ENCODE measurements at regions not wholly inside any gene's neighbourhood (a gene's known extent, or its start where the extent isn't known, plus 50 kb on each side); places are given as distances from the start of the nearest gene placed in this dataset.

DNA sequence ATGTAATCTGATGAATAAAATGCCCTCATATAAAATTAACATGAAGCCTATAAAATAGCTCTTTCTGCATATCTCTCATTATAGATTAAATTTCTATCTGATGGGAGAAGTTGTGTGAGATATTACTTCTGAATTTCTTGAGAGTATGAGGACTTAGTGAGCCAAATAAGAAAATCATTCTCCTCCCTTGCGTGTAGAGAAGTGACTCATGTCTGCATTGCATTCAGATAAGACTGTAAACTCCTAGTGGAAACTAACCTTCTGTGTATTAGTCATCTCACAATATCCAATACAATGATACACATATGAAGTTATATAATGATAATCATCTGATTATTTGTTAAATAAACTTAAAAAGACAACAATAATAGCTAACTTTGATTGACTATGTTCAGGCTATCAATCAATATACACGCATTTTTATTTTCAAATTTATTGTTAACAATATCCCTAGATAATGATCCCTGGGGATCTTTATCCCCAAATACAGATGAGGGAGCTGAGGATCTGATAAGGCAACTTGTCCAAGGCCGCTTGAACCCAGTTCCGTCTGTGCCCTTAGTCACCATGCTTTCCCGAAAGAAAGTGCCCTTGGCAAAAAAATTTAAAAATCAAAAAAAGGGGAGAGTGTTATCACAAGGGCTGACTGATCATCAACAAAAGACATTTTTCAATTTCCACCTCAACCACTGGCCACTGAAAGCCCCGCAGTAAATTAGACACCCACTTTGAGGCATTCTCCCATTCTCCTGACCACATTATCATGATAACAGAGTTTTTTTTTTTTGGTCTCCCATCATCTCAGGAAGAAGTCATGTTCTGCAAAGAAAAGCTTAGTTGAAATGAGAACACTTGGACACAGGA, 189.2 kb upstream of the RASSF8 start:
- H3K9me3 Mint-ChIP-seq, result no peaks in the 10 kb centered on the region
- no peaks in the 10 kb centered on the region for H3K27me3 Mint-ChIP-seq
- H3K36me3 Mint-ChIP-seq, result no peaks in the 10 kb centered on the region
- H3K4me1 Mint-ChIP-seq, result no peaks in the 10 kb centered on the region
- H3K4me3 Mint-ChIP-seq, result no peak overlapping the region
- no peak overlapping the region for H3K27ac Mint-ChIP-seq

DNA sequence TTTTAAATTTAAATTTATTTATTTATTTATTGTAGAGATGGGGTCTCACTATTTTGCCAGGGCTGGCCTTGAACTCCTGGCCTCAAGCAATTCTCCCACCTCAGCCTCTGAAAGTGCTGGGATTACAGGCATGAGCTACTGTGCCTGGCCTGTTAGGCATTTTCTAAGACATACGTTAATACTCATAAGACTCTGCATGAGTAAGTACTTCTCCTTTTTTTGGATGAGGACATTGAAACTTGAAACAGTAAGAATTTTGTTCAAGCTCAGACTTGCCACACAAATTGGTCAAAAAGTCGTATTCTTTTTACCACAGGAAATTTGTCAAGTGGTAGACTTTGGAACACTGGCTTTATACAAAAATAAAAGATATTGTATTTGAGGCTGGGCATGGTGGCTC, 187.4 kb upstream of the RASSF8 start:
- no peak overlapping the region for H3K27ac Mint-ChIP-seq
- H3K4me3 Mint-ChIP-seq, result no peak overlapping the region
- no peaks in the 10 kb centered on the region for H3K9me3 Mint-ChIP-seq
- H3K4me1 Mint-ChIP-seq, result no peaks in the 10 kb centered on the region
- no peaks in the 10 kb centered on the region for H3K27me3 Mint-ChIP-seq
- no peaks in the 10 kb centered on the region for H3K36me3 Mint-ChIP-seq

DNA sequence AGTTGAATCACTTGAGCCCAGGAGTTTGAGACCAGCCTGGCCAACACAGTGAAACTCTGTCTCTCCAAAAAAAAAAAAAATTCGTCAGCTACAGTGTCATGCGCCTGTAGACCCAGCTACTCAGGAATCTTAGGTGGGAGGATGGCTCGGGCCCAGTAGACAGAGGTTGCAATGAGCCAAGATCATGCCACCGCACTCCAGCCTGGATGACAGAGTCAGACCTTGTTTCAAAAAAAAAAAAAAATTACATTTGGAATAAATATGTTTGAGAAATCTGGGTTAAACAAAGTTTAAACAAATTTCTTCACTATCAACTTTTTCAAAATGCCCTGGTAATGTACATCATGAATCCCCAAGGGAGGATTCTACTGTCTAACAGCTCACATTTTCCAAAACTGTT, 187.0 kb upstream of the RASSF8 start:
- Mint-ChIP-seq H3K4me3 (no peak overlapping the region), H3K4me1 (no peaks in the 10 kb centered on the region), H3K9me3 (no peaks in the 10 kb centered on the region), H3K27ac (no peak overlapping the region), H3K36me3 (no peaks in the 10 kb centered on the region), H3K27me3 (no peaks in the 10 kb centered on the region)

DNA sequence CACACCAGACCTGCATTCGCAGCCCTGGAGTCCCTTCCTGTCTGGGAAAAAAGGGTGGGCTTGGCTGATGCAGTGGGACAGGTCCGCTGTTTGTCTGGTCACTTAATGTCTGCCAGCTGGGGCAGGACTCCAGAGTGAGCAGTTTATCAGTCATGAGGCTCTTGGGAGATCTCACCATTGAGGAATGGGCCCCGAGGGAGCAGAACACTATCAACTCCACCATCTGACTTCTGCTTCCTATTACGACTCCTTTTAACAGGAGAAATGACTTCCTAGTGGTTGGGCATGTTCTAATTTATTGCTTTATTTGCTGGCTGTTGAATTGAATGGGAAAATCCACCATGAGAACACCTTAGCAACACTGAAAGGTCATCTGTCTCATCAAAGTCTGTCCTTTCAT, 182.5 kb upstream of the RASSF8 start:
- peaks cover 0 to 2% (median 0%) of the 10 kb centered on the region in 3 donors for H3K9me3 Mint-ChIP-seq
- H3K4me3 Mint-ChIP-seq, result no peak overlapping the region
- H3K4me1 Mint-ChIP-seq, result no peaks in the 10 kb centered on the region
- H3K36me3 Mint-ChIP-seq, result no peaks in the 10 kb centered on the region
- no peak overlapping the region for H3K27ac Mint-ChIP-seq
- peaks cover 4% of the 10 kb centered on the region for H3K27me3 Mint-ChIP-seq

DNA sequence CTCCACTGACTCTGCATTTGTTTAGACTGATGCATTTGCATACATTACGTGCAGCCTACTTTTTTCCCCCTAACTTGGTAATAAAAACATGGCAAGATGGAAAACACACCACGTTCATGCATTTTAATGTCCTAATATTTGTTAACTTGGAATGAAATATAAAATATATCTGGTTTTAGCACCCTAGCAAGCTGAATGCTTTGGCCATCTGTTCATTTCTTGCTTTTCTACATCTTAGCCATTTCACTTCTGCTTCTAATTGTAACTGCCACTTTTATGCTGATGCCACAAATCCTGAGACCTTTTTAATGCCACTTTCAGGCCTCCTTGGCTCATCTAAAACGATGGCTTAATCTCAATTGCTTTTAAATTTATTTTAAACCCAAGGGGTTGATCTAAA, 177.7 kb upstream of the RASSF8 start:
- H3K9me3 Mint-ChIP-seq, result peaks cover 0 to 2% (median 0%) of the 10 kb centered on the region in 3 donors
- H3K4me1 Mint-ChIP-seq, result no peaks in the 10 kb centered on the region
- no peak overlapping the region for H3K4me3 Mint-ChIP-seq
- peaks cover 6% of the 10 kb centered on the region for H3K27me3 Mint-ChIP-seq
- H3K27ac Mint-ChIP-seq, result no peak overlapping the region
- H3K36me3 Mint-ChIP-seq, result no peaks in the 10 kb centered on the region

DNA sequence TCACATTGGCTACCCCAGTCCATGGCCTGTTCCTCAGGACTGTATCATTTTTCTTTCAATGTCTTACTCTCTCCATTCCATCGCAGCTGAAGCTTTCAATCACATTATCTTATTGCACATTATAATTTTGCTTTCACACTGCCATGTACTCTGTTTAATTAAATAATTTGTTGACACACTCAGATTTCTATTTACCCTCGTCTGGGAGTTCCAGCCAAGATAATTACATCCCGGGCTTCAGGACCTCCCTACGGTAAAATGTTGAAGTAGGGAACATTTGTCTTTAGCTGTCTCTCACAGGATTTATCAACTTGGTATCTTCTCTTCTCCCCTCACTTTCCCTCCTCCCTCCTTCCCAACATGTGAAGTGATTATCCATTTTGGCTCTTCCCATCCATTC, 177.2 kb upstream of the RASSF8 start:
- peaks cover 0 to 2% (median 0%) of the 10 kb centered on the region in 3 donors for H3K9me3 Mint-ChIP-seq
- H3K4me3 Mint-ChIP-seq, result no peak overlapping the region
- H3K27ac Mint-ChIP-seq, result no peak overlapping the region
- no peaks in the 10 kb centered on the region for H3K36me3 Mint-ChIP-seq
- peaks cover 6% of the 10 kb centered on the region for H3K27me3 Mint-ChIP-seq
- H3K4me1 Mint-ChIP-seq, result no peaks in the 10 kb centered on the region

DNA sequence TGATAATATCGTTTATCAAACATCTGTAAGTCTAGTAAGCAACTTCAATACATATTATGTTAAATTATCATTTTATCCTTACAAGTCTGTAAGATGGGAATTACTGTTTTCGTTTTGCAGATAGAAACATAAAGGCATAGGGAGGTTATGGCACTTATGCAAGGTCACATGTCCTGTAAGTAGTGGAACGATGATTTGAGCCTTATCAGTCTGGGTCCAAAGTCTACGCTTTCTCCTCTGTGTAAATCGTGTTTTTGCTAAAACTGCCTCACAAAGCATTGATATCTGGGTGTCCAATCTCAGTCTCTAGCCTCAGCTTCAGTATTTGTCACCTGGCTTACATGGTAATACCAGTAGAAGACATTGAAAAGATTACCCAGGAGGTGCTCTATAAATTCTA, 174.9 kb upstream of the RASSF8 start:
- H3K4me1 Mint-ChIP-seq, result no peaks in the 10 kb centered on the region
- H3K36me3 Mint-ChIP-seq, result no peaks in the 10 kb centered on the region
- H3K9me3 Mint-ChIP-seq, result peaks cover 0 to 2% (median 0%) of the 10 kb centered on the region in 3 donors
- H3K4me3 Mint-ChIP-seq, result no peak overlapping the region
- H3K27ac Mint-ChIP-seq, result no peak overlapping the region
- peaks cover 5% of the 10 kb centered on the region for H3K27me3 Mint-ChIP-seq

DNA sequence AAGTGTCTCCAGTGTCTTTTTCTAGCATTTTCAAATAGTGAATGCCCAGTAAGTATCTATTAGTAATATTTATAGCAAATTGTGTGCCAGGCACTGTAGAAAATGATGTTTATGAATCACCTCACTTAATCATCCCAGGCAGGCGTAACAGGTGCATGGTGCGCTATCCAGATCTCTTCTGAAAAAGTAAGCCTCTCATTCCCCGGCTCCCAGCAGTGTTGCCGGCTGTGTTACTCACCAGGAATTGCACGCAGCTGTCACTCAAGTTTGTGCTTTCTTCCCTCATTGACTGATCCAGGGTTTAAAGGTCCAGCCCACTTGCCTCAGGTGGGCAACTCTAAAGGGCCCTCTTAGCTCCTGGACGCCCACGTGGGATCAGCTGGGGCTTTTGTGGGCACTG, 173.8 kb upstream of the RASSF8 start:
- no peak overlapping the region for H3K4me3 Mint-ChIP-seq

DNA sequence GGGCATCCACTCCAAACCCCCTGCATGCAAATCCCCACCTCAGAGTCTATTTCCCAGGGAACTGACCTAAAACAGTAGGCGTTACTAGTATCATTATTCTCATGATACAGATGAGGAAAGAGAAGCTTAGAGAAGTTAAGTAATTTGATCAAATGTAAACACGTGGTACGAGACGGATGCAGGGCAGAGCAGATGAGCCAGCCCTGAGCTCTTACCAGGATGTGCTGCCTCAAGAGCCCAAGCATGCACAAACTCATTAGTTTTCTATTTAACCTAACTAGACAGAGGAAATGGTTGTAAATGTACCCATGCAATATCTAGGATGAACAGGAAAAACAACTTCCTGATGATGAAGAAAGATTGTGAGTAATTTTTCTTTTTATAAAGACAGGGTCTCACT, 173.3 kb upstream of the RASSF8 start:
- Mint-ChIP-seq H3K27ac (no peak overlapping the region), H3K4me1 (no peaks in the 10 kb centered on the region), H3K9me3 (no peaks in the 10 kb centered on the region), H3K4me3 (no peak overlapping the region), H3K27me3 (peaks cover 4% of the 10 kb centered on the region), H3K36me3 (no peaks in the 10 kb centered on the region)

More for the DNA sequence above, 173.8 kb upstream of the RASSF8 start:
- H3K36me3 Mint-ChIP-seq, result no peaks in the 10 kb centered on the region
- H3K9me3 Mint-ChIP-seq, result no peaks in the 10 kb centered on the region
- no peak overlapping the region for H3K27ac Mint-ChIP-seq
- H3K27me3 Mint-ChIP-seq, result peaks cover 4% of the 10 kb centered on the region
- H3K4me1 Mint-ChIP-seq, result no peaks in the 10 kb centered on the region

DNA sequence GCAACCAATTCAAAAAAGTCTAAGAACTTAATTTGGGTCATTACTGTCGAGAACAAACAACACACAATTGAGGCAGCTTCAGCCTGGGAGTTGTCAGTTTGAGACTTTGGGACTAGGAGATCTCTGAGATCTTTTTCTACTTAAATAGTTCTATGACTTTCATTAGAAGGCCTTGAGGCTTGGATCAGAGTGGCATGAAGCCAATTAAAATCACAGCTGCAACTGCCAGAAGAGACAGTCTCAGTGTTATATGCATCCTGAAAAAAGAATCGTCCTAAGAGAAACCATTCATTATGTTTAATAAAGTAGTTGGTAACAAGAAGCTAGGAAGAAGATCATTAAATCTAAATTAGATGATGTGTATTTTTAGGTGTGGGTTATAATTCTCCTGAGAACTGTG, 170.8 kb upstream of the RASSF8 start:
- H3K9me3 Mint-ChIP-seq, result no peaks in the 10 kb centered on the region
- H3K36me3 Mint-ChIP-seq, result no peaks in the 10 kb centered on the region
- peaks cover 4% of the 10 kb centered on the region for H3K27me3 Mint-ChIP-seq
- H3K4me1 Mint-ChIP-seq, result no peaks in the 10 kb centered on the region
- no peak overlapping the region for H3K27ac Mint-ChIP-seq
- H3K4me3 Mint-ChIP-seq, result no peak overlapping the region

DNA sequence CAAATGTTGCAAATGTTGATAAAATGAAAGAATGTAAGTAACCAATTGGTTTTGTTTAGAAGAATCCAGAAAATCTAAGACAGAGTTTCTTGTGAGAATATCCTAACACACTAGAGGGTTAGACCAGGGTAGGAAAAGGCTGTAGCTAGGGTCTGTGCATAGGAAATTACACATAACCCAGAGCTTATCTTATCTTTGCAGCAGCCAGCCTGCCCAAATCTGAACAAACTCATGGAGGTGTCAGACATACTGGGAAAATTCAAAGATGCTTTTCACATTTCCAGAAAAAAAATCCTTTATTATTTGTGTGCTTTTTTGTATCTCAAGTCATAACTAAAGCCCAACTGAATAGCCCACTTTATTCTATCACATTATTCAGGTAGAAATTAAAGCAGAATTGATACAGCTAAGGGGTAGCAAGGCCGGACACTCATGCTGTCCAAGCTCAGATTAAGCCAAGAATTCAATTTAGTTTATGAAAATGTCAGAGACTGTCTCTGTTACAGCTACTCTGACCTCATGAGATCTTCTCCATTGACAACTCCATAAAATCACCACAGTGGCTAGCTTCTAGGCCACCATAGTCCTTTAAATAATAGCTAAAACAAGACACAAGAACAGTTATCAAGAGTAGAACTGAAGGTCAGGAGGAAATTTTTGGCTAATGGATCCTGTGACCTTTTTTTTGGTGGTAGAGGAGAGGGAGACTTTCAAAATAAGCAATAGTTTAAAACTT, 169.6 kb upstream of the RASSF8 start:
- no peak overlapping the region for H3K27ac Mint-ChIP-seq
- H3K27me3 Mint-ChIP-seq, result peaks cover 7% of the 10 kb centered on the region
- H3K9me3 Mint-ChIP-seq, result no peaks in the 10 kb centered on the region
- H3K4me1 Mint-ChIP-seq, result no peaks in the 10 kb centered on the region
- no peaks in the 10 kb centered on the region for H3K36me3 Mint-ChIP-seq
- H3K4me3 Mint-ChIP-seq, result no peak overlapping the region

DNA sequence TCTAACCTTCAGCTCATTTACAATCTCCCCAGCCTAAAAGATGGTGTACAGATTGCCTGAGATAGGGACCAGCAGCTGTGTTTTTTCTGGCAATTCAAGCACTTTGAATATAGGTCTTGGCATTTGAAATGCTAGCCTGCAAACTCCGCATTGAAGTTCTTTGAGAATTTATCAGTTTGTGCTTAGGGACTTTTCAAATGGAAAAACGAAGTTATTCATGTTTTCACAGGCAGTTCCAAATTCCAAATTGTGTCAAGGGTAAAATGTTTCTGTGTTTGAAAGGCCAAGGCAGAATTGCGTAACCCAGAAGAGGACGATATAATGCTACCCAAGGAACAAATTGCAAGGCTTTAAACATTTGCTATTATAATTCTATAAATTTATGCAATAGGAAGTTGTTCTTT, 168.9 kb upstream of the RASSF8 start:
- no peaks in the 10 kb centered on the region for H3K4me1 Mint-ChIP-seq

DNA sequence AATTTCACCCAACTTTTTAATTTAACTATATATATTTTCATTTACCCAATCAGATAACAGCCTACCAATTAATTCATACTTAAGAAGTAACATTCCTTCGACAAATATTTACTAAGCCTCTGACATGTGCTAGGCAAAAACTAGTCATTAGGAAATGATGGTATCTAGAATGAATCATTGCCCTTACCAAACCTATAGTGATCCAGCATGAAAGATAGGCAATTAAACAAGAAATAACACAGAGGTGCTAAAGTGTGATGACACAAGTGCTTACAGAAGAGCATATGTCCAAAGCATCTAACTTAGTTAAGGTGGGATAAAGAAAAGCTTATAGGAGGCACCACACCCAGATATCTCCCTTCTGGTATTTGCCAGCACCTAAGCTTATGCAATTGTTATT, 166.5 kb upstream of the RASSF8 start:
- Mint-ChIP-seq H3K36me3 (no peaks in the 10 kb centered on the region), H3K27ac (no peak overlapping the region), H3K4me3 (no peak overlapping the region), H3K27me3 (peaks cover 7% of the 10 kb centered on the region), H3K4me1 (no peaks in the 10 kb centered on the region), H3K9me3 (no peaks in the 10 kb centered on the region)

More for the DNA sequence above, 168.9 kb upstream of the RASSF8 start:
- Mint-ChIP-seq H3K27me3 (peaks cover 5% of the 10 kb centered on the region), H3K9me3 (no peaks in the 10 kb centered on the region), H3K36me3 (no peaks in the 10 kb centered on the region), H3K4me3 (no peak overlapping the region), H3K27ac (no peak overlapping the region)

DNA sequence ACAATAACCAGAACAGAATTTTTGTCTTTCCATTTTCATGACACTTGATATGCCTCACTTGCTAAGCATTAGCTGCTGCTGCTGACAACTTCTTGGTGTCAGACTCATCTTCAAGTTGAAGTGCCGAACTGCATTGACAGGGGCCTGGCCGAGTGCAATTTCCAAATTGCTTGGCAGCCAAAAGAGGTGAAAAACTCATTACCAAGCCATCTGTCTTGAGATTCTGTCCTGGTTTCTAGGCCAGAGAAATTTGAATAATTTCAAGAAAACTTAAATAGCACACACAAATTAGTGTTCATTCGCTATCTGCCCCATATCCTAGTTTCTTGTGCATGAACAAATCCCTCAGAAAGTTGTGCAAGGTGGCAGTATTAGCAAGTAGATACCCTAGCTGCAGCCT, 165.3 kb upstream of the RASSF8 start:
- Mint-ChIP-seq H3K27ac (no peak overlapping the region), H3K4me3 (no peak overlapping the region), H3K9me3 (no peaks in the 10 kb centered on the region), H3K27me3 (peaks cover 7% of the 10 kb centered on the region), H3K4me1 (no peaks in the 10 kb centered on the region), H3K36me3 (no peaks in the 10 kb centered on the region)

DNA sequence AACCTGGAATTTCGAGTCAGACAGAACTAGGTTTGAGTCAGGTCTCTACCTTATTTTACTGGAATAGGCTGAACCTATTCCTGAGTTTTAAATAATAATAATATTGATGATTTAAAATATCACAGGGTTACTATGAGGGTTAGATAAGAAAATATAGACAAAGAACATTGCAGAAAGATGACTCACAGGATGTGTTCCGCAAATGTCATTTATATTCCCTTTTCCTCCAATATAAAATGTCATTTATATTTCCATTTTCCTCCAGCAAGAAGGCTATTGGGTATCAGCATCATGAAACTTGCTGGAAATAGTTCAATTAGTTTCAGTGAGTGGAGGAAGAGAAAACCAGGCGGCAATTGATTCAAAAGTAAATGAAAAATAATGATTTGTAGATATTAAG, 163.9 kb upstream of the RASSF8 start:
- Mint-ChIP-seq H3K9me3 (no peaks in the 10 kb centered on the region), H3K36me3 (no peaks in the 10 kb centered on the region), H3K27me3 (peaks cover 9% of the 10 kb centered on the region), H3K27ac (no peak overlapping the region), H3K4me3 (no peak overlapping the region), H3K4me1 (no peaks in the 10 kb centered on the region)

DNA sequence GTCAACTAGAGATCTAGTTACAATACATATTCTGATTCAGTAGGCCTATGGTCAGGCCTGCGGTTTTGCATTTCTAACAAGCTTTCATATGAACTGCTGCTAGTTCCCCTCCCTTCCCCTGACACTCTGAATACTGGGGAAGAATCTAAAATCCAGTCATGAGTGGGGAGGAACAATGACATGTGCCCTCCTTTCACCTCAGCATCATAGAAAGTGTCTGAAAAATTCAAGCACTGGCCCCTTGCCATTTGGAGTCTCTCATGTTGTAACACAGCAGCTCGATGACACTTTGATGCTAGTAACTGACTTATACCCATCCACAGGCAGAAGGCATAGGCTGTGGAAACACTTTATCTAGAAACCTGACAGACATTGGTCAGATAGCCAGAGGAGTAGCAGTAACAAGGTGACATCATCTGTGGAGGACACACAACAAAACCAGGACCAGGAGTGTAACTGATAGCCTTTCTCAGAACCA, 161.9 kb upstream of the RASSF8 start:
- H3K9me3 Mint-ChIP-seq, result no peaks in the 10 kb centered on the region
- H3K4me3 Mint-ChIP-seq, result no peak overlapping the region
- H3K36me3 Mint-ChIP-seq, result peaks cover 2% of the 10 kb centered on the region
- H3K27ac Mint-ChIP-seq, result no peak overlapping the region
- peaks cover 11% of the 10 kb centered on the region for H3K27me3 Mint-ChIP-seq
- H3K4me1 Mint-ChIP-seq, result peaks cover 0 to 1% (median 0%) of the 10 kb centered on the region in 3 donors

Measured in IgD-negative memory B cell (primary cell).